Osteocyte (in vitro differentiated cells): ENCODE measurements at regions not wholly inside any gene's neighbourhood (a gene's known extent, or its start where the extent isn't known, plus 50 kb on each side); places are given as distances from the start of the nearest gene placed in this dataset.

ENCODE experiments used
- DNase-seq: peaks from one replicate; pipeline ENCODE4 v3.0.0; 2021; ENCODE audit warnings: mixed read lengths; ENCODE audit not compliant: unreplicated experiment; ENCODE audit errors: extremely low spot score
- H3K27ac Mint-ChIP-seq: one replicate; pipeline ENCODE4 v1.8.0; 2021; ENCODE audit warnings: mild to moderate bottlenecking, mixed read lengths; ENCODE audit not compliant: unreplicated experiment
- H3K27me3 Mint-ChIP-seq: one replicate; pipeline ENCODE4 v1.8.0; 2021; ENCODE audit warnings: mixed read lengths; ENCODE audit not compliant: unreplicated experiment
- H3K36me3 Mint-ChIP-seq: one replicate; pipeline ENCODE4 v1.8.0; 2021; ENCODE audit warnings: mixed read lengths; ENCODE audit not compliant: unreplicated experiment
- H3K4me1 Mint-ChIP-seq: one replicate; pipeline ENCODE4 v1.8.0; 2021; ENCODE audit warnings: mixed read lengths; ENCODE audit not compliant: unreplicated experiment
- H3K4me3 Mint-ChIP-seq: one replicate; pipeline ENCODE4 v1.8.0; 2021; ENCODE audit warnings: mild to moderate bottlenecking, moderate library complexity, mixed read lengths; ENCODE audit not compliant: unreplicated experiment
- H3K9me3 Mint-ChIP-seq: one replicate; pipeline ENCODE4 v1.8.0; 2021; ENCODE audit warnings: mixed read lengths; ENCODE audit not compliant: unreplicated experiment
- TF ChIP-seq, protein P1 (sequence below): fragments of 200-600 bp; sonication (generic); IDR thresholded peaks from 2 replicates; pipeline ENCODE4 v1.5.0; 2021; ENCODE audit warnings: antibody characterized with exemption, mild to moderate bottlenecking, moderate library complexity

DNA sequence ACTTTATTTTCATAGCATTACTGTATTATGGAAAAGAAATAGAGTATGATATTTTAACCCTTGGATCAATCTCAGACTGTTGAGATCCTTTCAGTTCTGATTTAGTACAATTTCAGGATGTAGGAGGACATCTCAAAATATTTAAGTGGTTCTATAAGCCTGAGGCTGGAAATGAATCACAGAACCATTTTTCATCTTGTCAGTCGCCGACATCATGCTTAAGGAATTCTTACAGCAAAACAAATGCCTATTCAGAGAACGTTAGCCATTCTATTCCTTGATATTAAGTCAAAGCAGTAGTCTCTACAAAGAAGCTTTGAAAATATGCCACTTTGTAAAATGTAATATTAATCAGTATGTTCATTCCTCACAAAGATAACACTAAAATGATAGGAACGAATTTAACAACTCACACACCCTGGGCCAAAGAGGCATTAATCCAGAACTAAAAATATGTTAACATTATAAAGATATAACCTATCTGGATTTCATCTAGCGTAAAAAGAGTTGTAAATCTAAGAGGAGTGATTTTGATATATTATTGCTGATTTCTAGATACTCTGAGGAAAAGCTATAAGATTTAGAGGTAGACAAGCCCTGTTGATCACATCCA lies 152.0 kb downstream of the GASK1B start:
- Mint-ChIP-seq H3K9me3 (peaks cover 8% of the 10 kb centered on the region), H3K27ac (peak overlapping the region; percentile 91), H3K36me3 (no peaks in the 10 kb centered on the region), H3K4me3 (no peak overlapping the region), H3K4me1 (peaks cover 72% of the 10 kb centered on the region), H3K27me3 (no peaks in the 10 kb centered on the region)
- TF ChIP-seq, protein P1, sequence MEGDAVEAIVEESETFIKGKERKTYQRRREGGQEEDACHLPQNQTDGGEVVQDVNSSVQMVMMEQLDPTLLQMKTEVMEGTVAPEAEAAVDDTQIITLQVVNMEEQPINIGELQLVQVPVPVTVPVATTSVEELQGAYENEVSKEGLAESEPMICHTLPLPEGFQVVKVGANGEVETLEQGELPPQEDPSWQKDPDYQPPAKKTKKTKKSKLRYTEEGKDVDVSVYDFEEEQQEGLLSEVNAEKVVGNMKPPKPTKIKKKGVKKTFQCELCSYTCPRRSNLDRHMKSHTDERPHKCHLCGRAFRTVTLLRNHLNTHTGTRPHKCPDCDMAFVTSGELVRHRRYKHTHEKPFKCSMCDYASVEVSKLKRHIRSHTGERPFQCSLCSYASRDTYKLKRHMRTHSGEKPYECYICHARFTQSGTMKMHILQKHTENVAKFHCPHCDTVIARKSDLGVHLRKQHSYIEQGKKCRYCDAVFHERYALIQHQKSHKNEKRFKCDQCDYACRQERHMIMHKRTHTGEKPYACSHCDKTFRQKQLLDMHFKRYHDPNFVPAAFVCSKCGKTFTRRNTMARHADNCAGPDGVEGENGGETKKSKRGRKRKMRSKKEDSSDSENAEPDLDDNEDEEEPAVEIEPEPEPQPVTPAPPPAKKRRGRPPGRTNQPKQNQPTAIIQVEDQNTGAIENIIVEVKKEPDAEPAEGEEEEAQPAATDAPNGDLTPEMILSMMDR, result no peak
- no peak for DNase-seq

DNA sequence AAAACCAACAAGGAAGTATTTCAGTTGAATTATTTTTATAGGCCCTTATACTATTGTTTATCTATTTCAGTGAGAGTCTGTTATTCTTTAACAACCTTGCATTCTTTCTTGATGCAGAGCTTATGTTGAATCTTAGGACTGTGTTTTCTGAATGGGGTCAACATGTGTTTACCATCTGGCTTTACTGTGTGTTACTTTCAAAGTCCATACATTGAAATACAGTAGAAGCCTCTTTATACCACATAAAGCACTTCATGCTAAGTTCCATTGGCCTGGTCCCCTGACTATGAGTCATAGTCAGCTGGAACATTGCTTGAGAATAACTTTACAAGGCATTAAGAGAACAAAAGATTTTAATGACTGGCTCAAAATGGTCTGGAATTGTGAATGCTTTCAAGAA lies 152.6 kb downstream of the GASK1B start:
- Mint-ChIP-seq H3K27ac (peak overlapping the region; percentile 91), H3K27me3 (no peaks in the 10 kb centered on the region), H3K4me3 (no peak overlapping the region), H3K4me1 (peaks cover 66% of the 10 kb centered on the region), H3K9me3 (peaks cover 4% of the 10 kb centered on the region), H3K36me3 (no peaks in the 10 kb centered on the region)
- DNase-seq, result no peak
- TF ChIP-seq, protein P1, result no peak

DNA sequence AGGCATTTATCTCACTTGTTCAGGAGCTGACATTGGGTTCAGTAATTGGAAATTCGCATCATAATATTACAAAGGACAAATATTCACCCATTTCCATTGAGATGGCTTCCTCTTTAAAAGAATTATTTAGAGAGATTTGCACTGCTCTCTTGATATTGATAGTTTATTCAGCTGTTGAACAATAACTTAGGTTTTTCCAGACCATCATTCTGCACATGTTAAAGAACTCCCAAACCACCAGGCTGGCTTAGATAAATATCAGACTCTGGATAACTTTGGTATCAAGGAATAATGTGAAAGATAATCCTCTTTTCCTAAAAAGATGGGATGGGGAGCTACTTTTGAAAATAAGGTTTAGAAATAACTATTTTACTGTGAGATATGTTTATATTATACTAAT lies 154.0 kb downstream of the GASK1B start:
- Mint-ChIP-seq H3K36me3 (no peaks in the 10 kb centered on the region), H3K9me3 (peaks cover 5% of the 10 kb centered on the region), H3K27me3 (no peaks in the 10 kb centered on the region), H3K4me1 (peaks cover 56% of the 10 kb centered on the region), H3K27ac (peak overlapping the region; percentile 82), H3K4me3 (no peak overlapping the region)
- DNase-seq, result no peak
- TF ChIP-seq, protein P1, result no peak

DNA sequence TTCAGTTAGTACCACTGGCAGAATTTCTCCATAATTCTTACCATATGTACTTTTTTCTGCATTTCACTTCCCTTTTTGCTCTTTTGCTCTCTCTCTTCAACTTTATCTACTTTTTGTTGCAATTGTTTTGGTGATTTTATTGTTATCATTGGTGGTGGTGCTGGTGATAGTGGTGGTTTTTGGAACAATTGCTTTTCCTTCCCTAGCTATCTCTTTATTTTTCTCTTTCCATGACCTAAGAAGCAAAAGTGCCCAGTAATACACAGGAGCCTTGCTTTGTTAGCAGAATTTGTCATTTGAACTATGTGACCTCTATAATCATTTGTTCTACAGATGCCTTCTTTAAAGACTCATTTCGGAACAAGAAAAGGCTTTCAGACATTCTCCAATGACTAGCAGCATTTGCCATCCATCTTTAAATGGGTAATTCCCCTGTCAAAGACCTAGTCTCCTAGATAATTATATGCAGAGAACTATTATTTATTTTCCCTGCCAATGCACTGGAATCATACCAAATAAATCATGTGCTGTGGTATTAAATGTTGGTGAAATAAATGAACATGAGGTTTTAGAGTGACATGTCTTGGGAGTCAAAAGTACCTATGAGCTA lies 154.5 kb downstream of the GASK1B start:
- H3K36me3 Mint-ChIP-seq, result no peaks in the 10 kb centered on the region
- TF ChIP-seq, protein P1, result no peak
- no peaks in the 10 kb centered on the region for H3K27me3 Mint-ChIP-seq
- H3K4me3 Mint-ChIP-seq, result no peak overlapping the region
- no peak for DNase-seq
- peaks cover 10% of the 10 kb centered on the region for H3K9me3 Mint-ChIP-seq
- peak overlapping the region; percentile 82 for H3K27ac Mint-ChIP-seq
- peaks cover 60% of the 10 kb centered on the region for H3K4me1 Mint-ChIP-seq

DNA sequence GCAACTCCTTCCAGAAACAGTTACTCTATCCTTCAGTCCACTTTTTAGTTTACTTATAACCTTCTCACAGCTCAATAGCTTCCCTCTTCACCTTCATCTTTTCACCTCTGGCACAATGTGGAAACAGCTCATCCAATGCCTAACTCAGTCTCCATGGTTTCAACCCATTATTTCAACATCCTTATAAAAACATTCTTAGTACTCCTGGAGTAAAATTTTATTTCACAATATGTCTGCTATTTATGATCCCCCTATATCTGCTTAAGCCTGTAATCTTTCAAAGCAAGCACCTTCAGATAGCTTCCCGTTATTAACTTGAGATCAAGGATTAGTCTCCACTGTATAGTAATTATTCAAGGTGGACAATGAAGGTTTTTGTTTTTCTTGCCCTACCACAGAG lies 156.3 kb downstream of the GASK1B start:
- H3K4me3 Mint-ChIP-seq, result no peak overlapping the region
- TF ChIP-seq, protein P1, result no peak
- DNase-seq, result no peak
- H3K27ac Mint-ChIP-seq, result peak overlapping the region; percentile 39
- peaks cover 12% of the 10 kb centered on the region for H3K9me3 Mint-ChIP-seq
- no peaks in the 10 kb centered on the region for H3K27me3 Mint-ChIP-seq
- peaks cover 59% of the 10 kb centered on the region for H3K4me1 Mint-ChIP-seq
- peaks cover 1% of the 10 kb centered on the region for H3K36me3 Mint-ChIP-seq
